HG03558 (cell line): ENCODE measurements at regions not wholly inside any gene's neighbourhood (a gene's known extent, or its start where the extent isn't known, plus 50 kb on each side); places are given as distances from the start of the nearest gene placed in this dataset.

Source experiments
- ATAC-seq: cut with Tn5 transposase; IDR thresholded peaks from one replicate; pipeline ENCODE4 v1.9.1; 2021; ENCODE audit warnings: moderate number of reproducible peaks; ENCODE audit not compliant: unreplicated experiment; ENCODE audit errors: extremely low read depth

- ATAC-seq, result no peak
Measured at GRCh38 chr14:40629144-40629543, 977.5 kb upstream of the LRFN5 start.

GRCh38 chr14:40623643-40624042 lies 983.0 kb upstream of the LRFN5 start:
- ATAC-seq, result no peak

- no peak for ATAC-seq
Measured at GRCh38 chr14:40618225-40618898, 988.3 kb upstream of the LRFN5 start.

- no peak for ATAC-seq
Measured at GRCh38 chr14:40616579-40616978, 990.1 kb upstream of the LRFN5 start.

- no peak for ATAC-seq
Measured at GRCh38 chr14:40601063-40601462, 1005.6 kb upstream of the LRFN5 start.

- no peak for ATAC-seq
Measured at GRCh38 chr14:40599725-40600124, 1007.0 kb upstream of the LRFN5 start.

- no peak for ATAC-seq
Measured at GRCh38 chr14:40581264-40581663, 1025.4 kb upstream of the LRFN5 start.

- ATAC-seq, result no peak
Measured at GRCh38 chr14:40576880-40577478, 1029.7 kb upstream of the LRFN5 start.

GRCh38 chr14:40574780-40575179 lies 1031.9 kb upstream of the LRFN5 start:
- ATAC-seq, result no peak

GRCh38 chr14:40525314-40525713 lies 1081.4 kb upstream of the LRFN5 start:
- no peak for ATAC-seq

GRCh38 chr14:40523123-40523522 lies 1083.6 kb upstream of the LRFN5 start:
- ATAC-seq, result no peak

- no peak for ATAC-seq
Measured at GRCh38 chr14:40494483-40494882, 1062.2 kb upstream of the FBXO33 start.

- no peak for ATAC-seq
Measured at GRCh38 chr14:40487824-40488223, 1055.6 kb upstream of the FBXO33 start.

- ATAC-seq, result no peak
Measured at GRCh38 chr14:40485688-40486087, 1053.5 kb upstream of the FBXO33 start.

GRCh38 chr14:40476005-40476404 lies 1043.8 kb upstream of the FBXO33 start:
- no peak for ATAC-seq

- no peak for ATAC-seq
Measured at GRCh38 chr14:40467969-40468368, 1035.7 kb upstream of the FBXO33 start.

GRCh38 chr14:40464531-40464930 lies 1032.3 kb upstream of the FBXO33 start:
- no peak for ATAC-seq

GRCh38 chr14:40463886-40464285 lies 1031.7 kb upstream of the FBXO33 start:
- no peak for ATAC-seq

GRCh38 chr14:40452674-40453073 lies 1020.4 kb upstream of the FBXO33 start:
- no peak for ATAC-seq

- ATAC-seq, result no peak
Measured at GRCh38 chr14:40447017-40447416, 1014.8 kb upstream of the FBXO33 start.

- ATAC-seq, result no peak
Measured at GRCh38 chr14:40445020-40445419, 1012.8 kb upstream of the FBXO33 start.

GRCh38 chr14:40436551-40436950 lies 1004.3 kb upstream of the FBXO33 start:
- no peak for ATAC-seq
